Cardiac muscle cell (in vitro differentiated cells and primary cell): ENCODE measurements at regions not wholly inside any gene's neighbourhood (a gene's known extent, or its start where the extent isn't known, plus 50 kb on each side); places are given as distances from the start of the nearest gene placed in this dataset.

ENCODE experiments used
- DNase-seq, 2 donors: peaks; one replicate each; pipeline versions ENCODE4 v3.0.0 to v3.0.0-alpha.2; 2010 to 2017; ENCODE audit warnings: low read depth in 1 of 2, low spot score in 1 of 2
- H3K27ac ChIP-seq: fragments of 200-600 bp; sonication (generic); 2 replicates; pipeline ENCODE4 v1.5.1; 2016
- H3K27me3 ChIP-seq: fragments of 200-600 bp; sonication (generic); 2 replicates; pipeline ENCODE4 v1.6.0; 2016; ENCODE audit warnings: control low read depth
- H3K36me3 ChIP-seq: fragments of 200-600 bp; sonication (generic); 2 replicates; pipeline ENCODE4 v1.5.1; 2016; ENCODE audit warnings: control low read depth
- H3K4me1 ChIP-seq: fragments of 200-600 bp; sonication (generic); 2 replicates; pipeline ENCODE4 v1.8.1; 2017; ENCODE audit warnings: low read depth, mild to moderate bottlenecking, mixed run types
- H3K4me3 ChIP-seq: fragments of 200-600 bp; sonication (generic); 2 replicates; pipeline ENCODE4 v1.5.1; 2016; ENCODE audit warnings: mild to moderate bottlenecking
- H3K9me3 ChIP-seq: fragments of 200-600 bp; sonication (generic); 2 replicates; pipeline ENCODE4 v1.5.1; 2017; ENCODE audit warnings: low read depth, mild to moderate bottlenecking, control low read depth
- TF ChIP-seq, protein P1 (sequence below): IDR thresholded peaks from 2 replicates; pipeline ENCODE4 v1.5.1; 2012; ENCODE audit warnings: low read depth, mild to moderate bottlenecking, low read length

DNA sequence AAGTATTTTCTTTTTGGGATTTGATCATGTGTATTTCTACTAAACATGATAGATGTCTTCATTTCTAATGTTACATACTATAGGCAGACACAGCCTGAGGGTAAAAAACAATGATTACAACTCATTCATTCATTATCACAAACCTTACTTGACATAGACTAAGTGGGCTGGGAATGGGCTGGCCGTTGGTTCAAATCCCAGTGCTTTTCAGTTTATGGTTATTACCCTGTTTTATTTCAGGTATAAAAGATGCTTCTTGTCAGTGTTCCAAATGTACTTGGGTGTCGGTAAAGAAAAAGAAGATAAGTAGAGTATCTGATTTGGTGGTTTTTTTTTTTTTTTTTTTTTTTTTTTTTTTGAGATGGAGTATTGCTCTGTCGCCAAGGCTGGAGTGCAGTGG is 149.7 kb upstream of the ZFHX3 start:
- TF ChIP-seq, protein P1, sequence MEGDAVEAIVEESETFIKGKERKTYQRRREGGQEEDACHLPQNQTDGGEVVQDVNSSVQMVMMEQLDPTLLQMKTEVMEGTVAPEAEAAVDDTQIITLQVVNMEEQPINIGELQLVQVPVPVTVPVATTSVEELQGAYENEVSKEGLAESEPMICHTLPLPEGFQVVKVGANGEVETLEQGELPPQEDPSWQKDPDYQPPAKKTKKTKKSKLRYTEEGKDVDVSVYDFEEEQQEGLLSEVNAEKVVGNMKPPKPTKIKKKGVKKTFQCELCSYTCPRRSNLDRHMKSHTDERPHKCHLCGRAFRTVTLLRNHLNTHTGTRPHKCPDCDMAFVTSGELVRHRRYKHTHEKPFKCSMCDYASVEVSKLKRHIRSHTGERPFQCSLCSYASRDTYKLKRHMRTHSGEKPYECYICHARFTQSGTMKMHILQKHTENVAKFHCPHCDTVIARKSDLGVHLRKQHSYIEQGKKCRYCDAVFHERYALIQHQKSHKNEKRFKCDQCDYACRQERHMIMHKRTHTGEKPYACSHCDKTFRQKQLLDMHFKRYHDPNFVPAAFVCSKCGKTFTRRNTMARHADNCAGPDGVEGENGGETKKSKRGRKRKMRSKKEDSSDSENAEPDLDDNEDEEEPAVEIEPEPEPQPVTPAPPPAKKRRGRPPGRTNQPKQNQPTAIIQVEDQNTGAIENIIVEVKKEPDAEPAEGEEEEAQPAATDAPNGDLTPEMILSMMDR: no peak
- Histone ChIP-seq H3K4me1 (no peaks in the 10 kb centered on the region), H3K4me3 (no peak overlapping the region), H3K27ac (no peak overlapping the region), H3K27me3 (no peaks in the 10 kb centered on the region), H3K9me3 (no peaks in the 10 kb centered on the region), H3K36me3 (no peaks in the 10 kb centered on the region)
- no peak for DNase-seq

DNA sequence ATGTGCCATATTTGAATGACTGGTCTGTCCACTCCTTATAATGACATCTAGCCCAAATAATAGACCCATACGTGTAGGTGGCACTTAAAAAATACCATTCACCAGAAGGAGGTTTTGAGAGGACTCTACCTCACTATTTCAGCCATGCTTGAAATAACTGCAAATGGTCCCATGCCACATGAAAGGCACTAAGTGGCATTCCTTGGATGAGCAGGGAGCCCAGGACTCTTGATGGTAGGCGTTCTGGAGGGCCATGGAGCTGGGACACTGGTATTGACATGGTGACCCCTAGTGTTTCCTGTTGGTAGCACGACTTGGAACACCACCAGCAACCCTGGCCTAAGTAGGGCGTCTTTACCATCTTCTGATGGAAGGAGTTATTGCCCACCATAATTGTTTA is 148.7 kb upstream of the ZFHX3 start:
- no peaks in the 10 kb centered on the region for H3K27me3 ChIP-seq
- H3K4me3 ChIP-seq: no peak overlapping the region
- TF ChIP-seq, protein P1: peak; percentile 66
- H3K27ac ChIP-seq: no peak overlapping the region
- H3K36me3 ChIP-seq: no peaks in the 10 kb centered on the region
- no peaks in the 10 kb centered on the region for H3K9me3 ChIP-seq
- H3K4me1 ChIP-seq: no peaks in the 10 kb centered on the region
- peak; percentile 79 to 82 for DNase-seq

DNA sequence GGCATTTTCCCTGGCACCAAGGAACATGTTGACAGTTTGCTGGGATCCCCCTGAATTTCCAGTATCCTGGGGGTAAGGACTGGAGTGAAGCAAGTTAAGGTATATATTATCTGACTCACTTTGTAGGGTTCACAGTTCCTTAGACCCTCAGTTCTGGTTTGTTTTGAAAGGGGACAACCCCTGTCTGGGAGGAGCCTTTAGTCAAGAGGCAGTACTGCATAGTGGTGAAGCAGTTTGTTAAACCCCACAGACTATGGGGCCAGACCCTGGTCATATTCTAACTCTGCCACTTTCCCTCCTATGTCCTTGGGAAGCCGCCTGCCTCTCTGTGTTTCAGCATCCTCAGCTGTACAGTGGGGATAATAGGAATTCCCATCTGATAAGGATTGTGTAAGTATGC is 145.5 kb upstream of the ZFHX3 start:
- no peaks in the 10 kb centered on the region for H3K36me3 ChIP-seq
- no peaks in the 10 kb centered on the region for H3K9me3 ChIP-seq

DNA sequence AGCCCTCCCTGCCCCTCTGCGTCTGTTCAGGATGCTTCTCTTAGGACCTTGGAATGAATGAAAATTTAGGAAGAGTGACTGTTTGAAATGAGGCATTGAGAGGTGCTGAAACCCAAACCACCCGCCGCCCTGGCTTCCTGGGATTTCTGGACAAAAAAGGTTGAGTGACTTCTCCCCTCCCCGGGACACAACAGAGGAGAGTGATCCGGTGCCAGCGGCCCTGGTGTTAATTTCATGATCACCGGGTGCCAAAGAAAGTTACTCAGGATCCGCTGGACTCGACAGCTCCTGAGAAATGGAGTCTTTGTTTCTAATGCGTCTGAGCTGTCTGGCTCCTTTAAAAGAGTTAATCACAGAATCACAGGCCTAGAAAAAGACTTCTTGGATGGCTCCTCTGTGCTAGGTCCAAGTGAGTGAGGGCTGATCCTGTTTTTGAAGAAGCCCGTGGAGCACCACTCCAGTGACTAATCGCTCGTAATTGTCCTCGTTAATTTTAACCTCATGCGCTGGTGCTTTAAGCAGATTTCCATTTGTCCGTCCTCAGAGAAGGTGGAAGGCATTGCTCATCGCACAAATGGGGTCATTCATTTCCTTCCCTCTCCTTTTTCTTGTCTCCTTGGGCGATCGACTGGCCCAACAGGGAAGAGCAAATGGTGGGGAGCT is 144.4 kb upstream of the ZFHX3 start:
- TF ChIP-seq, protein P1: no peak
- Histone ChIP-seq H3K4me3 (no peak overlapping the region), H3K4me1 (peaks cover 3% of the 10 kb centered on the region), H3K36me3 (no peaks in the 10 kb centered on the region), H3K9me3 (no peaks in the 10 kb centered on the region), H3K27ac (no peak overlapping the region), H3K27me3 (no peaks in the 10 kb centered on the region)
- DNase-seq: no peak

More for the DNA sequence above, 145.5 kb upstream of the ZFHX3 start:
- no peak for DNase-seq
- TF ChIP-seq, protein P1: no peak
- Histone ChIP-seq H3K27me3 (no peaks in the 10 kb centered on the region), H3K4me3 (no peak overlapping the region), H3K27ac (no peak overlapping the region), H3K4me1 (no peaks in the 10 kb centered on the region)

DNA sequence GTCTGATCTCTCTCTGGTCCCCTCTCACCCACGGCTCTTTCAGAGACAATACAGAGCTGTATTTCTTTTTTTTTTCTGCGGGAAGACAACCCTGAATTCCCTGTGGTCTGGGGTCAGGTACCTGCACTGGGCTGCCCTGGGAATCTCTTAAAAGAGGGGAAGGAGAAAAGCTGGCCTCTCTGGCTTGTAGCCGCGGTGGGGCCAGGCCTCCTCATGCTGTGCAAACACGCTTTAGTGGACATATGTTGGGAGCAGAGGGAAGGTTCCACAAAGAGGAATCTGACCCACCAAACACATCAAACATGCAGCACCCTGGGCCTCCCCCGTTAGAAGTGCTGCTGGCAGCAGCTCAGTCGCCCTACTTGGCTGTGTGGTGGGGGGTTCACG is 143.7 kb upstream of the ZFHX3 start:
- Histone ChIP-seq H3K9me3 (no peaks in the 10 kb centered on the region), H3K4me3 (no peak overlapping the region), H3K27ac (no peak overlapping the region), H3K4me1 (peaks cover 10% of the 10 kb centered on the region), H3K36me3 (no peaks in the 10 kb centered on the region), H3K27me3 (no peaks in the 10 kb centered on the region)
- TF ChIP-seq, protein P1: no peak
- DNase-seq: no peak
